Gastrocnemius medialis (tissue), 4 donors: ENCODE measurements at regions not wholly inside any gene's neighbourhood (a gene's known extent, or its start where the extent isn't known, plus 50 kb on each side); places are given as distances from the start of the nearest gene placed in this dataset.

Experiments used
- ATAC-seq, 2 donors: fragments of 150-250 bp; one replicate each; pipeline ENCODE4 v1.9.1; 2016
- DNase-seq, 2 donors: peaks; one replicate each; pipeline ENCODE4 v3.0.0-alpha.2; 2019
- H3K27ac ChIP-seq, 4 donors: fragments of 200-600 bp; sonication (generic); 1 replicate in 1 of 4; 2 replicates in 3 of 4; pipeline ENCODE4 v1.5.1; 2016 to 2018; ENCODE audit warnings: mild to moderate bottlenecking in 2 of 4, moderate library complexity in 1 of 4
- H3K27me3 ChIP-seq, 3 donors: fragments of 200-600 bp; sonication (generic) in 2 of 3; 1 replicate in 1 of 3; 2 replicates in 2 of 3; pipeline versions ENCODE4 v1.5.1 to v1.6.0; 2016 to 2019; ENCODE audit warnings: mild to moderate bottlenecking in 1 of 3, moderate library complexity in 1 of 3
- H3K36me3 ChIP-seq, 2 donors: fragments of 200-600 bp; sonication (generic) in 1 of 2; one replicate each; pipeline ENCODE4 v1.5.1; 2017 to 2018
- H3K4me1 ChIP-seq, 2 donors: fragments of 200-600 bp; sonication (generic) in 1 of 2; one replicate each; pipeline ENCODE4 v1.5.1; 2016 to 2017; ENCODE audit warnings: mild to moderate bottlenecking in 2 of 2
- H3K4me3 ChIP-seq, 4 donors: fragments of 200-600 bp; sonication (generic) in 3 of 4; 1 replicate in 1 of 4; 2 replicates in 3 of 4; pipeline ENCODE4 v1.5.1; 2016 to 2019; ENCODE audit warnings: mild to moderate bottlenecking in 2 of 4
- H3K9me3 ChIP-seq, 3 donors: fragments of 200-600 bp; sonication (generic) in 2 of 3; 1 replicate in 1 of 3; 2 replicates in 2 of 3; pipeline ENCODE4 v1.5.1; 2016 to 2019
- CTCF ChIP-seq, 5 experiments: fragments of 450-650 bp in 3 of 5; fragments of 200-600 bp in 2 of 5; sonication (generic) in 2 of 5; IDR thresholded peaks in 4 of 5; conservative IDR thresholded peaks in 1 of 5; 1 replicate in 4 of 5; 2 replicates in 1 of 5; pipeline ENCODE4 v1.5.1; 2016 to 2019; ENCODE audit warnings: antibody characterized with exemption in 5 of 5, mild to moderate bottlenecking in 3 of 5, moderate library complexity in 3 of 5
- POLR2A ChIP-seq, 2 donors: fragments of 450-650 bp; IDR thresholded peaks; one replicate each; pipeline ENCODE4 v1.6.1; 2017; ENCODE audit warnings: antibody characterized with exemption in 2 of 2, mild to moderate bottlenecking in 2 of 2, moderate library complexity in 2 of 2
- in situ Hi-C, 4 donors: fragments of 200-750 bp; cut with MboI; loops; one replicate each; pipeline versions ENCODE4 v1.15.0 to v1.8.0; 2017; ENCODE audit warnings: low sequenced_read_pairs in 4 of 4
- intact Hi-C: fragments of 100-400 bp; cut with DNase I; formaldehyde crosslinking; loops from one replicate; pipeline ENCODE4 v1.15.1; 2023; ENCODE audit warnings: low total_unique reads

DNA sequence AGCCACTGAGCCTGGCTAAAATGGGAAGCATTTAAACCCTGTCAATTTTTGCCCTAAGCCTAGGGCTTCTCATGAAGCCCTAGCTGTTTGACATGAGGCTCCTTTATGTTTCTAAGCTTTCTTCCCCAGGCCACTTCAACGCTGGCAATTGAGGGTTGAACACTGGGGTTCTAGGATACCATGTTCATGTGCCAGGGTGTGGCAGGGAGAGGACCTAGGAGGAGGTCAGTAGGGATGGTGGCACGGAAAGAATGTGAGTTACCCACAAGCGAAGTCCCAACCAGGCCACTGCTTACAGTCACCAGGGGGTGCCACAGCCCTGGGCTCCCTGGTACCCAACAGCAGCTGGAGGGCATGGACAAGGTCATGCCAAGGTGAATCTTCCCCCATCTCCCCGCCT lies 90.8 kb upstream of the AJAP1 start:
- H3K4me1 ChIP-seq, result no peaks in the 10 kb centered on the region

GRCh38 chr1:4564051-4564450 lies 90.4 kb upstream of the AJAP1 start:
- Histone ChIP-seq H3K9me3 (no peaks in the 10 kb centered on the region), H3K4me3 (no peak overlapping the region), H3K36me3 (no peaks in the 10 kb centered on the region), H3K27me3 (peaks cover 0 to 5% (median 0%) of the 10 kb centered on the region in 3 donors), H3K4me1 (no peaks in the 10 kb centered on the region), H3K27ac (no peak overlapping the region)
- no peak for TF ChIP-seq CTCF (IDR thresholded peaks at IDR 0.05 in 4 of 5, conservative IDR thresholded peaks at IDR 0.05 in 1 of 5)
- TF ChIP-seq POLR2A (IDR thresholded peaks at IDR 0.05), result no peak
- no peak for DNase-seq
- ATAC-seq, result no peak
- intact Hi-C loops, result no loop called here
- in situ Hi-C loops, result no loop called here

More for the DNA sequence above, 90.8 kb upstream of the AJAP1 start:
- no peak for TF ChIP-seq CTCF (IDR thresholded peaks at IDR 0.05 in 4 of 5, conservative IDR thresholded peaks at IDR 0.05 in 1 of 5)
- in situ Hi-C loops (no loop called here), intact Hi-C loops (no loop called here)
- H3K4me3 ChIP-seq, result no peak overlapping the region
- H3K36me3 ChIP-seq, result no peaks in the 10 kb centered on the region
- peaks cover 0 to 5% (median 0%) of the 10 kb centered on the region in 3 donors for H3K27me3 ChIP-seq
- no peaks in the 10 kb centered on the region for H3K9me3 ChIP-seq
- no peak for ATAC-seq
- no peak for DNase-seq
- no peak overlapping the region for H3K27ac ChIP-seq

DNA sequence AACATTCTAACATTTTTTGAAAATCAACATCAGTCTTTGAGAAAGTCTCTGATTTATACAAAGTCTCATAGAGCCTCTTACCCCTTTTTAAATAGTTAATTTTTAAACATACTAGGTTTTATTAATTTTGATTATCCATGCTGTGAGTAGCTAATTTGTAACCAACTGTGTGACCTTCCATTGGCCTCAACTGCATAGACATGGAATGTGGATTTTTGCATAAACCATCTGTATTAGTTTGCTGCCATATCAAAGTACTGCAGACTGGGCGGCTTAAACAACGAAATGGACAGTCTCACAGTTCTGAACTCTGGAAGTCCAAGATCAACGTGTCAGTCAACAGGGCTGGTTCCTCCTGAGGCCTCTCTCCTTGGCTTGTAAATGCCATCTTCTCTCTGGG lies 89.2 kb upstream of the AJAP1 start:
- no peak overlapping the region for H3K27ac ChIP-seq
- intact Hi-C loops, result no loop called here
- no peak for TF ChIP-seq POLR2A (IDR thresholded peaks at IDR 0.05)
- no peak for TF ChIP-seq CTCF (IDR thresholded peaks at IDR 0.05 in 4 of 5, conservative IDR thresholded peaks at IDR 0.05 in 1 of 5)
- no peaks in the 10 kb centered on the region for H3K36me3 ChIP-seq
- DNase-seq (no peak), ATAC-seq (no peak)
- no peak overlapping the region for H3K4me3 ChIP-seq
- peaks cover 0 to 5% (median 0%) of the 10 kb centered on the region in 3 donors for H3K27me3 ChIP-seq
- H3K9me3 ChIP-seq, result no peaks in the 10 kb centered on the region
- in situ Hi-C loops, result no loop called here
- H3K4me1 ChIP-seq, result no peaks in the 10 kb centered on the region

DNA sequence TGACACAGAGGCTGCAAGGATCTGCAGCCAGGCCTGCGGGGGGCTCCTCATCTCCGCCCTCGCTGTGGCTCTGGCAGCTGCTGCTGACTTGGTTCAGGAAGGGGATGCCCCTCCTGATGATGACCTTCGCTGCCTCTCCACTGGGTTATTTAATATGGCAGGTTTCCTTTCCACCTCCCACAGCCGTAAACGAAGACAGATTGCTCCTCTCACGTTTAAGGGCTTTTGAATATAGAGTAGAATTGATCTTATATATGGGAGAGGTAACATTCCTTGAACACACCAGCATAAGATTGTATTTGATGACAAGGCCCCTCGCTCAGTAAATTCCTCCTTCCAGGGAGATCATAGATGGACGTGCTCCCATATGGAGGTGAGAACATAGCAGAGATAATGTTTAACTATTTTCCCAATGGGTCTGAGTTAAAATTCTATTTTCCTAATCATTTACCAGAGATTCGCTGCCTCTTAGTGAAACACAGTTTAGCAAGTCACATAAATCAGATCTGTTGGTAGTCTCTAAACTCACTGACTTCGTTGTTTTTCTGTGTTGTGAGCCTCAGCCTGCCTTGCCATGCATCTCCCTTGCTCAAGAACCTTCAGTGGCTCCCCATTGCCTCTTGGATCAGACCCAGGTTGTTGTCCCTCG lies 88.5 kb upstream of the AJAP1 start:
- no peak for TF ChIP-seq CTCF (IDR thresholded peaks at IDR 0.05 in 4 of 5, conservative IDR thresholded peaks at IDR 0.05 in 1 of 5)
- no peak for TF ChIP-seq POLR2A (IDR thresholded peaks at IDR 0.05)
- in situ Hi-C loops, result no loop called here
- Histone ChIP-seq H3K36me3 (no peaks in the 10 kb centered on the region), H3K4me3 (no peak overlapping the region), H3K9me3 (no peaks in the 10 kb centered on the region), H3K27ac (no peak overlapping the region), H3K27me3 (peaks cover 0 to 5% (median 0%) of the 10 kb centered on the region in 3 donors), H3K4me1 (no peaks in the 10 kb centered on the region)
- ATAC-seq, result no peak
- no peak for DNase-seq
- intact Hi-C loops, result no loop called here

GRCh38 chr1:4571263-4571662 lies 83.1 kb upstream of the AJAP1 start:
- H3K9me3 ChIP-seq, result no peaks in the 10 kb centered on the region
- no peak overlapping the region for H3K4me3 ChIP-seq
- TF ChIP-seq POLR2A (IDR thresholded peaks at IDR 0.05) (no peak), CTCF (IDR thresholded peaks at IDR 0.05 in 4 of 5, conservative IDR thresholded peaks at IDR 0.05 in 1 of 5) (no peak)
- no peaks in the 10 kb centered on the region for H3K27me3 ChIP-seq
- no peaks in the 10 kb centered on the region for H3K36me3 ChIP-seq
- intact Hi-C loops (no loop called here), in situ Hi-C loops (no loop called here)
- ATAC-seq (no peak), DNase-seq (no peak)
- no peak overlapping the region for H3K27ac ChIP-seq
- H3K4me1 ChIP-seq, result no peaks in the 10 kb centered on the region
